ENCODE measurements at regions not wholly inside any gene's neighbourhood (a gene's known extent, or its start where the extent isn't known, plus 50 kb on each side); places are given as distances from the start of the nearest gene placed in this dataset.
"Not testable (repeated sequence)": the region's sequence is repeated elsewhere in the genome, so short reads cannot be mapped to it uniquely, and the experiment has no call there.

DNA sequence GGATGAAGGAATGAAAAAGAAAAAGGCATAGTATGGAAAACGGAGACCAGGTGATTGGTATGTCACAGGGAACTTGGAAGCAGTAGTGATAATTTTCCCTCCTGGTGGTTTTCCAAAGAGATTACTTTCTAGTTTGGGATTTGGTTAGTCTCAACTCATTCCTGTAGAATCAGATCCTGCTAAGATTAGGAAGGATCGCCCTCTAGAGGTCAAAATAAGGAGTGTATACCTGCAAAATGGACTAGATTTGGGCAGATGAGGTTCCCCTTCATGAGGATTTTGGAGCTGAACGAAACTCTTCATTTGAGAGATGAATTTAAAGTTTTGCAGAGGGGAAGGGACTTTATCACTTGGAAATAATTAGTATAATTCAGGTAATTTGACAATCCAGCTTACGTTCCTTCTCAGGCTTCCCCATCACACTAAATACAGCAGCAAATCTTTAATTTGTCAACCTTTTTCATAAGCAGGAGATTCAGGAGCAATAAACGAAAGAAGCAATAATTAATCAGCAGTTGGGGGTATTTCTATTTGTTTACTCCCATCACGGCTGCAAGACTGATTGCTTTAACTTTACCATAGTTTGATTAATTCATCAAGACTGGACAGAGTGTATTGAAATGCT, 65.2 kb downstream of the CCDC195 start:
- DNase-seq = peak in 1 of 2 donors; percentile 53

DNA sequence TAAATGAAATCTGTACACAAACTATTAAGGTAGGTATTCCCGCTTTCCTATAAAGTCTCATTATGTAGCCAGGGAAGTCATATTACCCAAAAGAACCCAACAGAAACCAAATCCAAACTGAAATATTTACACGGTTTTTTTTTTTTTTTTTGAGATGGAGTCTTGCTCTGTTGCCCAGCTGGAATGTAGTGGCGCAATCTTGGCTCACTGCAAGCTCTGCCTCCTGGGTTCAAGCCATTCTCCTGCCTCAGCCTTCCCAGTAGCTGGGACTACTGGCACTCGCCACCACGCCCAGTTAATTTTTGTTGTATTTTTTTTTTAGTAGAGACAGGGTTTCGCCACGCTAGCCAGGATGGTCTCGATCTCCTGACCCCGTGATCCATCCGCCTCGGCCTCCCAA, 62.5 kb upstream of the CUL3 start:
- DNase-seq = not testable (repeated sequence)

- peak in 1 of 2 donors; percentile 6 for DNase-seq
These were observed 61.2 kb upstream of the CUL3 start for GRCh38 chr2:224646242-224646846.

GRCh38 chr2:224645722-224646121, 60.6 kb upstream of the CUL3 start:
- DNase-seq = no peak

- no peak for DNase-seq
These were observed 55.5 kb upstream of the CUL3 start for GRCh38 chr2:224640679-224641078.

DNA sequence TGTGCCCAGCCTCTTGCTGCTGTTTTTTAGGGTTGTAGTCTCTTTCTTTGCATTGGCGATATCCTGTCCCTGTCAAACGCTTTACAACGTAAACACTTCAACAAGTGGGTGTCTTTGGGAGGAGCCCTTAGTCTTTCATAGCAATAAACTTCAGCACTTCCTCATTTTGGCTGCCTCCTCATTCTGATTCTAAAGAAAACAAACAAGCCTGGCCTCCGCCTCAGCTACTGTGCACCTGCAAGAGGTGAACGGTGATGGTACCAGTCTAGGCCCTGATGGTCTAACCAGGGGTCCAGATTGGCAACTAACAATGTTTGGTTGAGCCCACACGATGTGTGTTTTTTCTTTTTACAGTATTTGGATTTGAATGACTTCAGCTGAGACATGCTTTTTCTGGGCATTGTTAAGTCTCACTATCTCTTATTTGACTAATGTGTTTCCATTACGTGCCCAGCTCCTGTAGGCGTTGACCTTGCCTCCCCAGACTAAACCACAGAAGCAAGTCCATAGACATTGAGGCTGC, 53.2 kb upstream of the CUL3 start:
- no peak for DNase-seq
